HuH-7 (cell line): ENCODE measurements at regions not wholly inside any gene's neighbourhood (a gene's known extent, or its start where the extent isn't known, plus 50 kb on each side); places are given as distances from the start of the nearest gene placed in this dataset.
"Not testable (repeated sequence)": the region's sequence is repeated elsewhere in the genome, so short reads cannot be mapped to it uniquely, and the experiment has no call there.

Source experiments
- DNase-seq: peaks from one replicate; pipeline ENCODE4 v3.0.0; 2011; ENCODE audit warnings: low spot score

- DNase-seq, result no peak
Measured at GRCh38 chr18:67864677-67865340, 348.3 kb upstream of the DSEL start.

DNA sequence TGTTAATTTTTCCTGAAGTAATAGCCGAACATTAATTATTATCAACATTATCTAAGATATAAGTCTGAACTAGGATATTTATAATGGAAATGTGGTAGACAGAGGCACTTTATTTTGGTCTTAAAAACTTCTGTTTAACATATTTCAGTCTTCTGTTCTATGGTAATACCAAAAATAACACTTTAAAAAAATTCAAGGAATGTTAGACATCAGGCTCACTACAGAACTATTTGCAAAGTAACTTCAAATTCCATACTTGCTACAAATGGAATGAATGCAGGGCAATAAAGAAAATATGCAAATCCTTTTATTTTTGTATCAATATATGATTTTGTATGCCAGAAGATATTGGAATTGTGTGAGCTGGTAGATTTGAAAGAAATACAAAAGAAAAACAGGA lies 345.5 kb upstream of the DSEL start:
- no peak for DNase-seq

- DNase-seq, result no peak
Measured at GRCh38 chr18:67854340-67854739, 337.8 kb upstream of the DSEL start.

DNA sequence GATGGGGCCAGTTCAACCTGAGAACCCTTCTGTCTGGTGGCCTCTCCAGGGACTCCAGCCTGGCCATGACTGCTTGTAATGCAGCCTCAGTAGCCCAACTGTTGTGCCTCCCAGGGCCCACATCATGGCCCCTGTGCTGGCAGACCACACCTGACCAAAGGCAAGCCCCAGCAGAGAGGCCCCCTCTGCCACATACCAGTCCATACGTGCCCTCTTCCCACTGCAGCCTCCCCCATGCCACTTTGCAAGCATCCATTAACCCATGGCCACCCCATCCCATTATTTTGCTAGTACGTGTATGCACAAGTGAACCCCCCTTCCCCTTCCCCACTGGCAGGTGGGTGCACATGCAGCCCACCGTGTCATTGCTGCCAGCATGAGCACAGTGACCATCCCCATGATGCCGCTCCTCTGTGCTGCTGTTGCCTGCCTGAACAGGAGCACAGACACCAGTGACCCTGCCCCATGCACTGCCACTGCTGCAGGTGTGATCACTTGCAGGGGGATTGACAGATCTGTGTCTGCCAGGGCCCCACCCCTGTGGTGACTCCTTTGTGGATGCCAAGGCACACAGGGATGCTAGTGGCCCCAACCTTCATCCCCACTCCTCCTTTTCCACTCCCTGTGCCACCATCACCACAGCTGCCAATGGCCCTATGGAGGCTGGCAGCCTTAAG lies 330.0 kb upstream of the DSEL start:
- no peak for DNase-seq

DNA sequence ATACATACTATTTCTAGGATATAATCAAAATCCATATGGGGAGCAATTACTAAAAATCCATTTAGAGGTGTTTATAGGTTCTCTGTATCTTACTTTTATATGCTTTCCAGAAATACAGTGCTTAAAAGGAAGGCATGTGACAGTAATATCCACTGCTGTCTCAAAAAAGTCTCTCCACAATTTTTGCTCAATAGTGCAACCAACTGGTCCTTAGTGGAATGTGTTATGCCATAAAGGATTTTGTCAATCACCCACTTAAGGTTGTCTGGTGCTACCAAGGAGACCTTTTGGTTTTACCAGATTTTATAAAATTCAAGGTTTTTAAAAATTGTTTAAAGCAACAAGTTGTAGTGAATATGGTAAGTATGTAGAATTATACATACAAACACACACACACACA lies 328.5 kb upstream of the DSEL start:
- no peak for DNase-seq

DNA sequence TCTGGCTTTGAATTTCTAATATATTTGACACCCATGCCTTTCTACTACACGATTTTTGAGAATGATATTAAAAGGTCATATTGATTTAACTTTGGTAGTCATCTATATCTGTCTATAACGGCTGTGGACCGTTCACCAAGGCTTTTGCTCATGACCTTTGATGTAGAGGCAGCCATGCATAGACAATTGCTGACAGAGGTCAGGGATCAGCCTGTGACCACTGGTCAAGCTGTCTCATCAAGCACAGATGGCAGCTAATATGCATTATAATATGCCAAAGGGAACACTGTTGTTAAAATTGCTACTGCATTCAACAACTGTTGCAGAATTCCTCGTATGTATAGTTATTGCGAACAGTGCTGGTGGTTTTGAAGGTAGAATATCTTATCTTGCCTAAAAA lies 323.9 kb upstream of the DSEL start:
- no peak for DNase-seq

DNA sequence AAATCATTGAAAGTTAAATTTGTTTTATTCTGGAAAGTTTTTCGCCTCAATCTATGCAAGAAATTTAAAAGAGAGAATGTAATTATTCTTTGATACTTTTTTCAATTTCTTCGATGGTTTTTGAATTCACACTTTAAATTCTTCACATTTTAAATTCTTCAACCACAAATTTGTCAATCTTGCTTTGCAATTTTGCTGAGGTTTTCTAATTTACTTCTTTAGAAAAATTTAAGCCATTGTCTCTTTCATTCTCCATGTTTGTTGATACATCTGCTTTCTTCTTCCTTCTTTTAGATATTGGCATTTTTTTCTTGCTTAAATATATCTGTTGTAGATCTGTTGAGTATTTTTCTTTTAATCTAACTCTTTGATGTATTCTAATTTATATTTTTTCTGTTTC lies 301.9 kb upstream of the DSEL start:
- DNase-seq, result no peak

DNA sequence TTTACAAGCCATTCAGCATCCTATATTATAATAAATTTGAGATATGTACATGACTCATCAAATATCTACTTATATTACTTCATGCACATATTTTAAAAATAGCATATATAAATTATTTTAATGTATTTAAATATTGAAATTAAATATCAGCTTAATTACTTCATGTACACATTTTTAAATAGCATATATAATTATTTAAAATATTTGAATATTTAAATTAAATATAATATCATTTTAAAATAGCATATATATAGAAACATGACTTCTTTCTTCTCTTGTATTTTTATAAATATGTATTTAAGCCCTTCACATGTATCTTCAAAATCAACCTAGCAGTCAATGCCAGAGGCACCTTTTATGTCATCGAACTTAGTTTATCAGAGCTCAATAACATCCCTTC lies 298.8 kb upstream of the DSEL start:
- no peak for DNase-seq

GRCh38 chr18:67813380-67814028 lies 297.0 kb upstream of the DSEL start:
- no peak for DNase-seq

- no peak for DNase-seq
Measured at GRCh38 chr18:67805261-67805660, 288.7 kb upstream of the DSEL start.

DNA sequence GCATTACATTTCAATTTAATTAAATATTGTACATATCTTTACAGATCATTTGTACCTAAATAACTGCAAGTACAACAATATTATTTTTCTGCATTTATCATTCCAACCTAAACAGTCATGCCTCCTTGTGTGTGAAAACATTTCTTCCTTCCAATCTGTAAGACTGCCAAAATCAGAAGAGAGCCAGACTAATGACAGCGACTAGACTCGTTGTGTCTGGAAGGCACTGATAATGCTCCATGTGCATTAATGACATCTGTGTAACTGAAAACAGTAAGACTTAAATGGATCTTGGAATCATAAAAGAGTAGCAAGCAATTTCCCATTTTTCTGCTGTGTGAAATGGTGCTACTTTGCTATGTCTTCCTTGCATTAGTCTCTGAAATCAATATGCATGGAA lies 278.0 kb upstream of the DSEL start:
- DNase-seq, result no peak

DNA sequence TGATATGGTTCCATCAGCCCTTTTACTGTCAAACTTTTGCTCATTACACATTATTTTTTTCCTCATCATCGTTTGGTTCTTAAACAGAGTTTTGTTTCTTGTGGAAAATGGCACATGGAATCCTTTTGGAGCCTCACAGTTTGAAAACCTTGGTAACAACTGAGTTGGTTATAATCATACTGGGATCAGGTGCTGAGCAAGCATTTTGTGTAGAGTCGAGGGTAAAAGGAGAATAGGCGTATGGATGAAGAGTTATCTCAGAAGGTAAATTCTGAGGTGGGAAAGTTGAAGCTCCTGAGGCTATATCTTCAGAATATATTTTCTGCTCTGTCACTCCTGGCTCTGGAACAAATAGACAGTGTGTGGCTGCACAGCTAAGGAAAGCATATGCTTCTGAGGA lies 274.0 kb upstream of the DSEL start:
- no peak for DNase-seq

GRCh38 chr18:67789165-67789545 lies 272.6 kb upstream of the DSEL start:
- no peak for DNase-seq

DNA sequence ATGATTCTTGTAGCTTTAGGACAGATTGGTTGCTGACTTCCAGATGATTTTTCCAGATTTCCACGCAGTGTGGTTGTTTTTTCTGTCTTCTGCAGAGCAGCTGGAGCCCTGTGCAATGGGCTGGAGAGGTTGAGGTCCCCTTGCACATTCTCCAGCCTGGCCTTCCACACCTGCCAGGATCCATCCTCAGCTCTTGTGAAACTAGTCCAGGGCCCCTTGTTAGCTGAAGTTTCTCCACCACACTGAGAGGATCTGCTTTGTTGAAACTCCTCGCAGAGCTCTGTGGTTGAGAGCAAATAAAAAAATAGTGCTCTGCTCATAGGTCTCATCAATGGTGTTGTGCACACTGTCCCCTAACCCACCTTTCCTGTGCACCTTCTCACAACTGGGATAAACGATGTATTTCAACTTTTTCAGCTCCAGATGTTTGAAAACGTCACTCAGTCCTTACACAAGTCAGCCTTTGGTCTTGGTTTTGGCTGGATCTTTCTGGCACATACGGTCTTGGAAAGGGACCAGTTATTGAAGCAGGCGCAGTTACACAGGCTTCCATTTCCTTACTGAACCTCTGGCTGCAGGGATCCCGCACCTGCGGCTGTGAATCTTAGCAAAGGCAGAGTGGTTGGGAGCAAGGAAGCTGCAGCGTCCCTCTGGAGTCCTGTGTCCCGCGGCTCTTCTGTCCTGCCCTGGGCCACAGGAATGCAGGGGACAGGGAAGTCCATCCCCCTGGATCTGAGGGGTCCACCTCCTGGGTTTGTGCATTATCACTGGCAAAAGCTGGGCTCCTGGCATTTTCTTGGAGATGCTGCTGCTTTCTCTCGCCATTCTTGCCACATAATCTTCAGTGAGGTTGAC lies 272.0 kb upstream of the DSEL start:
- no peak for DNase-seq

DNA sequence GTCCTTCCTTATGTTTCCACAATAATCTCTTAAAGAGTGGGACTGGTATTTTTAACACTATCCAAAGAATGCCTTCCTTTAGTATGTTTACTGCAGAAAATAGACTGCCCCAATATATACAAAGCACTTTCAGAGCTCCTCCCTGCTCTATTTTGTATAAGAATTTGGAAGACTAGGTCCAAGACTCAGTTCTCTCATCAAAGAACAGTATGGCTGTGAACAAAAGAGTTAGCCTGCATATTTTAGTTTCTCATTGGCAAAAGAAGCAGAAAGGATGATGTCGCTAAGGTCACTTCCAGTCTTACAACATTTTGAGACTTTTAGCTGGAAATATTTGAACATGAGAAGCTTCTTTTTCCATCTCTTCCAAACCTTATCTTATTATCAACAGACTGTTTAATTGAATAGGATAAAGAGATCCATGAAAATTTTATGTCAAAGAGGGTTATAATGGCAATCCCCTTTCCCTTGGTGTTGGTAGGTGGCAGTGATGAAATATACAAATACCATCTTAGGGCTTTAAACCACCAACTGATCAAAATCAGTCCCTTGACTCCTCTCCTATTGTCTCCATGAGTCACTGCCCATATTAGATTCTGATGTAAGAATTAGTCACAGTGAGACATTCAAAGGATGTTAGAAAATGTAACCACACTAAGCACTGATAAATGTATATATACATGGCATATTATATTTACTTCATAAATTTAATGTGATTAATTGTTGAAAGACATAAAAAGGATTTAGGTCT lies 266.9 kb upstream of the DSEL start:
- DNase-seq, result no peak

GRCh38 chr18:67778016-67778415 lies 261.5 kb upstream of the DSEL start:
- no peak for DNase-seq

DNA sequence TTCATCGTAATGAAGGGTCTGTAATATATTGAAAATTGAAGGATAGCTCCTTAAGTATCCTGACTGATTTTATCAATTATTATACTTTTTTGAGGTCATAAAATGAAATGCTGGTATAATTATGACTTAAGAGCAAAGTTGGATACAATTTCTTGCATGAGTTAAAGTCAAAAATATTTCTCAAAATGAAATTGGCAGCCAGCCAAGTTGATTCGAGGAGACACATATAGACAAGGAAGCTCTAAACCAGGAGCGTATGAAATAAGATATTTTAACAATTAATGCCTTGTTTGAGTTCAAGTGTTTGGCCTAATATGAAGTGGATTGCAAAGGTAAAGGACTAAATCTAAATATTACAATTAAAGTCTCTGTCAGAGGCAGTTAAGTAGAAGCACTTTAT lies 260.4 kb upstream of the DSEL start:
- DNase-seq, result no peak

- DNase-seq, result no peak
Measured at GRCh38 chr18:67771271-67771670, 254.8 kb upstream of the DSEL start.

GRCh38 chr18:67770520-67770919 lies 254.0 kb upstream of the DSEL start:
- DNase-seq, result no peak

DNA sequence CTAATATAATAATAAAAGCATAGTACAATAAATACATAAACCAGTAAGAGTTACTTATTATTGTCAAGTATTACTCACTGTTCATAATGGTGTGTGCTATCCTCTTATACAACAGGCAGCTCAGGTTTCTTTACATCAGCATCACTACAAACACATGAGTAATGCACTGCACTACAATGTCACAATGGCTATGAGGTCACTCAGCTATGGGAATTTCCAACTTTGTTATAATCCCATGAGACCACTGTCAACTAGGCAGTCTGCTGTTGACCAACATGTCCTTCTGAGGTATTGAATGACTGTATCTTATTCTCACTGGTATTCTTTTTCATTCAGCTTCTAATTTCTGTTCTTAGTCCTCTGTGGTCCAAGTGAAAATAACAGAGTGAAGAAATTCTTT lies 250.4 kb upstream of the DSEL start:
- no peak for DNase-seq

GRCh38 chr18:67752211-67752610 lies 235.7 kb upstream of the DSEL start:
- DNase-seq, result not testable (repeated sequence)

GRCh38 chr18:67742954-67743353 lies 226.4 kb upstream of the DSEL start:
- DNase-seq, result no peak
